Gastroesophageal sphincter (tissue), 3 donors: ENCODE measurements at regions not wholly inside any gene's neighbourhood (a gene's known extent, or its start where the extent isn't known, plus 50 kb on each side); places are given as distances from the start of the nearest gene placed in this dataset.

Source experiments
- CTCF ChIP-seq, 4 experiments: fragments of 200-600 bp in 2 of 4; fragments of 450-650 bp in 2 of 4; sonication (generic) in 1 of 4; IDR thresholded peaks; one replicate each; pipeline ENCODE4 v1.5.1; 2017 to 2019; ENCODE audit warnings: antibody characterized with exemption in 4 of 4, mild to moderate bottlenecking in 2 of 4, moderate library complexity in 2 of 4
- POLR2A ChIP-seq, 2 donors: fragments of 450-650 bp; IDR thresholded peaks; one replicate each; pipeline ENCODE4 v1.6.1; 2017; ENCODE audit warnings: antibody characterized with exemption in 2 of 2, mild to moderate bottlenecking in 2 of 2, moderate library complexity in 1 of 2
- POLR2AphosphoS5 ChIP-seq: sonication (generic); formaldehyde crosslinking; IDR thresholded peaks from one replicate; pipeline ENCODE4 v1.6.1; 2017; ENCODE audit warnings: antibody characterized with exemption

GRCh38 chr4:180153587-180153986, 2089.6 kb upstream of the TENM3 start:
- no peak for TF ChIP-seq POLR2A (IDR thresholded peaks at IDR 0.05)
- no peak for TF ChIP-seq CTCF (IDR thresholded peaks at IDR 0.05)
- TF ChIP-seq POLR2AphosphoS5: no peak
